Thymus (tissue), 11 donors: ENCODE measurements at regions not wholly inside any gene's neighbourhood (a gene's known extent, or its start where the extent isn't known, plus 50 kb on each side); places are given as distances from the start of the nearest gene placed in this dataset.
"Not testable (repeated sequence)": the region's sequence is repeated elsewhere in the genome, so short reads cannot be mapped to it uniquely, and the experiment has no call there.

Experiments used
- DNase-seq, 9 donors: peaks; one replicate each; pipeline ENCODE4 v3.0.0-alpha.2; 2013; ENCODE audit warnings: low spot score in 9 of 9, low read depth in 6 of 9, missing footprints in 1 of 9
- H3K27ac ChIP-seq, 2 donors: one replicate each; pipeline ENCODE4 v1.5.1; 2013; ENCODE audit warnings: control low read depth in 1 of 2, low read depth in 1 of 2, low read length in 1 of 2, mild to moderate bottlenecking in 1 of 2, moderate library complexity in 1 of 2
- H3K27me3 ChIP-seq, 2 donors: one replicate each; pipeline ENCODE4 v1.5.1; 2013; ENCODE audit warnings: low read length in 1 of 2; ENCODE audit not compliant: control insufficient read depth in 2 of 2, insufficient read depth in 1 of 2
- H3K36me3 ChIP-seq, 2 donors: one replicate each; pipeline ENCODE4 v1.5.1; 2013; ENCODE audit warnings: low read length in 1 of 2, mild to moderate bottlenecking in 1 of 2, moderate library complexity in 1 of 2; ENCODE audit not compliant: control insufficient read depth in 2 of 2, insufficient read depth in 2 of 2
- H3K4me1 ChIP-seq, 2 donors: one replicate each; pipeline ENCODE4 v1.5.1; 2013; ENCODE audit warnings: low read length in 2 of 2; ENCODE audit not compliant: control insufficient read depth in 2 of 2, insufficient read depth in 2 of 2
- H3K4me3 ChIP-seq, 2 donors: one replicate each; pipeline ENCODE4 v1.5.1; 2013; ENCODE audit warnings: low read length in 2 of 2, control low read depth in 1 of 2, mild to moderate bottlenecking in 1 of 2
- H3K9me3 ChIP-seq, 2 donors: one replicate each; pipeline ENCODE4 v1.5.1; 2013; ENCODE audit warnings: low read length in 1 of 2, mild to moderate bottlenecking in 1 of 2; ENCODE audit not compliant: control insufficient read depth in 2 of 2, insufficient read depth in 1 of 2
- WGBS: extraction: QIAGEN DNeasy Blood & Tissue Kit; methylation state at CpG from one replicate; pipeline ENCODE4 v1.1.7; 2013; 5-methylcytosine and 5-hydroxymethylcytosine counted together
- donor health status: healthy.

DNA sequence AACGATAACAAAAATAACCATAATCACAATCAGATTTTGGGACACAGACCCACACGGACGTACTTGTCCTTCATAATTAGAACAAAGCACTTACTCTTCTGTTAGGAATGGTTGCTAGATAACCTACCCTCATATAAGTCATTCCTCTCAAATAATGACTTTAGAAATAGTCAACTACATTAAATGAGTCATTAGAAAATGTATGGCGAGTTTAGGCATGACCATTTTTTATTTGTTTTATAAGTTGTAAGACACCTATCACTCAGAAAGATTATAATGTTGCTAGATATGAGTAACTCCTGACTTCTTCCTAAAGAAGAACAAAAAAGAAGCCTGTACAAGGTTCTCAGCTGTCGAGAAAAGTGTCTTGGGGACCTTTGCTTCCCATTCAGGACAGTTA is 1637.5 kb upstream of the PCDH7 start:
- Histone ChIP-seq H3K4me1 (no peaks in the 10 kb centered on the region), H3K27ac (no peak overlapping the region), H3K4me3 (no peak overlapping the region), H3K27me3 (no peaks in the 10 kb centered on the region), H3K36me3 (no peaks in the 10 kb centered on the region), H3K9me3 (no peaks in the 10 kb centered on the region)
- 87% methylated on average over 5 of the region's 5 CpGs for WGBS
- no peak for DNase-seq

DNA sequence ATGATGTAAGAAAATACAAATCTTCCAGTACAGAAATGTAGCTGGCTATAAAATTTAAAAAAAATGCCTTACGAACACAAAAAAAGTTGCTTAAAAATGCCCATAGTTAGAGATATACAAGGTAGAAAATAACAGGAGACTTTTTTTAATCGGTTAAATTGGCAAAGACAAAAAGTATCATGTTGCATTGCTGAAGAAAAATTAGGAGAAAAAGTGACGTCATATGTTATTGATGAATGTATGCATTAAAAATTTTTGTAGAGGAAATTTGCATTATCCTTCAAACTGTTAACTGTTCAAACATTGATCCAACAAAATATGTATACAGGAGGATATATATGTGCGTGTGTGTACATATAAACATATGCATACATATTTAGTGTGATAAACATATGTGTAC is 1634.4 kb upstream of the PCDH7 start:
- 94% methylated on average over 4 of the region's 4 CpGs for WGBS
- DNase-seq = no peak
- no peak overlapping the region for H3K4me3 ChIP-seq
- H3K36me3 ChIP-seq = no peaks in the 10 kb centered on the region
- H3K9me3 ChIP-seq = no peaks in the 10 kb centered on the region
- H3K27me3 ChIP-seq = no peaks in the 10 kb centered on the region
- no peak overlapping the region for H3K27ac ChIP-seq
- no peaks in the 10 kb centered on the region for H3K4me1 ChIP-seq

GRCh38 chr4:29104694-29105093 is 1615.5 kb upstream of the PCDH7 start:
- H3K4me3 ChIP-seq = no peak overlapping the region
- H3K36me3 ChIP-seq = no peaks in the 10 kb centered on the region

GRCh38 chr4:29113960-29114359 is 1606.2 kb upstream of the PCDH7 start:
- no peaks in the 10 kb centered on the region for H3K4me1 ChIP-seq
- H3K27me3 ChIP-seq = no peaks in the 10 kb centered on the region
- H3K27ac ChIP-seq = no peak overlapping the region
- H3K4me3 ChIP-seq = no peak overlapping the region
- WGBS = 83% methylated on average over 3 of the region's 3 CpGs
- no peak for DNase-seq
- H3K9me3 ChIP-seq = no peaks in the 10 kb centered on the region
- H3K36me3 ChIP-seq = no peaks in the 10 kb centered on the region

More at GRCh38 chr4:29104694-29105093, 1615.5 kb upstream of the PCDH7 start:
- Histone ChIP-seq H3K27me3 (no peaks in the 10 kb centered on the region), H3K4me1 (no peaks in the 10 kb centered on the region), H3K9me3 (no peaks in the 10 kb centered on the region), H3K27ac (no peak overlapping the region)
- no peak for DNase-seq
- WGBS = 97% methylated on average over 3 of the region's 3 CpGs

- H3K9me3 ChIP-seq, H3K4me1 ChIP-seq, H3K27ac ChIP-seq, H3K4me3 ChIP-seq, H3K36me3 ChIP-seq, DNase-seq, H3K27me3 ChIP-seq: not testable (repeated sequence)
- whole genome bisulfite sequencing = 98% methylated on average over 38 of the region's 38 CpGs
Measured at GRCh38 chr4:29117231-29117722, 1602.9 kb upstream of the PCDH7 start.

DNA sequence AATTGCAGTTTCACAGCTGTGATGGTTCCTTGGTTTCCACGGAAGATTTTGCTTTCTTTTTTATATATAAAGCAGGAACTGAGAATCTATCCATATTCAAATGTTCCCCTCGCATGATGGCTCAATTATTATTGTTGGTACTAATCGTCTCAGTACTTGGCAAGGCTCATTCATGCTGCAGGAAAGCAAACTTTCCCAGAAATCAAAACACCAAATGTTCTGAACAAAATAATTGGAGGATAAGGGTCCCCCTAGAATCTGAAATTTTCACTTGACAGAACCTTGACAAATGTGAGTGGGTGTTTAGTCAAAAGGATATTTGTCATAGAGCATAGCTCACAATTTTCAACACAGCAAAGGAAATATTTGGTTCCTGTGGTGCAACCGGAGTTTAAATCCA is 1598.6 kb upstream of the PCDH7 start:
- no peak overlapping the region for H3K27ac ChIP-seq

DNA sequence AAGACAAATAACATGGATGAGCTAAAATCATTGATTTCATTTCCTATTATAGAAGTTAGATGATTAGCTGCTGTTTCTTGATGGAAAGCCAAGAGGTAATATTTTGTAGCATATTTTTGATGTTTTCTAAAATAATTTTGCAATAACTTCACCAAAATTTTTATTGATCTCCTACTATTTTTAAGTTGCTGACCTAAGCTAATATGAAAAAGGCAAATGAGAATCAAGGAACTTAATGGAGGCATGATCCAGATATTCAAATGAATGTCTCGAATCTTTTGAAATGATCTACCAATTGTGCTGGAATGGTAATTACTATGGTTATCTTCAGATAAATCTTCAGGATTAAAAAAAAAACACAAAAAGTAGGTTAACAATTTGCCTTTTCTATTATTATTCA is 1591.4 kb upstream of the PCDH7 start:
- no peak for DNase-seq
- no peaks in the 10 kb centered on the region for H3K4me1 ChIP-seq
- H3K27me3 ChIP-seq = no peaks in the 10 kb centered on the region
- no peak overlapping the region for H3K27ac ChIP-seq
- H3K36me3 ChIP-seq = no peaks in the 10 kb centered on the region
- no peak overlapping the region for H3K4me3 ChIP-seq
- H3K9me3 ChIP-seq = no peaks in the 10 kb centered on the region
- 96% methylated on average over 1 of the region's 1 CpG for WGBS

More for the DNA sequence above, 1598.6 kb upstream of the PCDH7 start:
- DNase-seq = no peak
- H3K4me1 ChIP-seq = no peaks in the 10 kb centered on the region
- no peaks in the 10 kb centered on the region for H3K9me3 ChIP-seq
- H3K4me3 ChIP-seq = no peak overlapping the region
- no peaks in the 10 kb centered on the region for H3K36me3 ChIP-seq
- H3K27me3 ChIP-seq = no peaks in the 10 kb centered on the region
- WGBS = 86% methylated on average over 4 of the region's 4 CpGs

GRCh38 chr4:29131304-29131703 is 1588.9 kb upstream of the PCDH7 start:
- H3K27me3 ChIP-seq = no peaks in the 10 kb centered on the region
- H3K27ac ChIP-seq = no peak overlapping the region
- H3K4me3 ChIP-seq = no peak overlapping the region
- no peak for DNase-seq
- no peaks in the 10 kb centered on the region for H3K36me3 ChIP-seq
- H3K9me3 ChIP-seq = no peaks in the 10 kb centered on the region
- H3K4me1 ChIP-seq = no peaks in the 10 kb centered on the region
- 89% methylated on average over 2 of the region's 2 CpGs for WGBS

DNA sequence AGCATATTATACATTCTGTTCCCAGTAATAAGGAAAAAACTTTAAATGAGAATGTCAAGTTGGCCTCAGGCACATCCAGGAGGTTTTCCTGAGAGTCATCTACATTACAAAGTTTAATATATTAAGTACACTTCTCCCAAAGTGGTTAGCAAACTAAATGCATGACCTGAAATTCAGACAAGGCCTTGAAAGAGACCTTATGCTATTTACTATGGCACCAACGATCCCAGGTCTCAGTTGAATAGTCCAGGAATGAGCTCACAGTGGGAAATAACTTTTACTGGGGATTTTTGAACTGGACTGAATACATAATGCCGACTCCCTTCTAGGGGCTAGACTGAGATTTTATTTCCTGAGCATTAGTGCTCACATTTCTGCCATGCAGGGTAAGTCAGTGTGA is 1577.5 kb upstream of the PCDH7 start:
- H3K9me3 ChIP-seq = no peaks in the 10 kb centered on the region
- no peaks in the 10 kb centered on the region for H3K27me3 ChIP-seq
- no peaks in the 10 kb centered on the region for H3K36me3 ChIP-seq
- 85% methylated on average over 2 of the region's 2 CpGs for WGBS
- no peak overlapping the region for H3K27ac ChIP-seq
- H3K4me3 ChIP-seq = no peak overlapping the region
- DNase-seq = no peak
- H3K4me1 ChIP-seq = no peaks in the 10 kb centered on the region

DNA sequence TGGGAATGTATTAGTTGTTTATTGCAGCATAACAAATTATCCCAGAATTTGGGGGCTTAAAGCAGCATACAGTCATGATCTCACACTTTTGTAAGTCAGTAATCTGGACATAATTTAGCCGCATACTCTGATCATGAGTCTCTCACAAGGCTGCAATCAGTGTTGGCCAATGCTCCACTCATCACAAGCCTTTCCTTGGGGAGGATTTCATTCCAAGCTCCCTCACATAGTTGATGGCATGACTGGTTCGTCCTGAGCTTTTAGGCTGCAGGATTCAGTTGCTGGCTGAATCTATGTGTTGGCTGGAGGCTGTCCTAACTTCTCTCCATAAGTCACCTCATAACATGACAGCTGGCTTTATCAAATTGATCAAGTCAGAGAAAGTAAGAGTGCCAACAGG is 1568.6 kb upstream of the PCDH7 start:
- WGBS = 84% methylated on average over 2 of the region's 2 CpGs

More for the DNA sequence above, 1568.6 kb upstream of the PCDH7 start:
- Histone ChIP-seq H3K27me3 (no peaks in the 10 kb centered on the region), H3K4me3 (no peak overlapping the region), H3K27ac (no peak overlapping the region), H3K4me1 (no peaks in the 10 kb centered on the region), H3K9me3 (peaks cover 0 to under 1% of the 10 kb centered on the region in 2 donors), H3K36me3 (no peaks in the 10 kb centered on the region)
- no peak for DNase-seq
